HG02798 (cell line): ENCODE measurements at regions not wholly inside any gene's neighbourhood (a gene's known extent, or its start where the extent isn't known, plus 50 kb on each side); places are given as distances from the start of the nearest gene placed in this dataset.
A peak's percentile ranks its signal among the peaks of the same experiment; 100 is the strongest.
"Not testable (repeated sequence)": the region's sequence is repeated elsewhere in the genome, so short reads cannot be mapped to it uniquely, and the experiment has no call there.

Experiments used
- ATAC-seq: cut with Tn5 transposase; IDR thresholded peaks from one replicate; pipeline ENCODE4 v1.9.1; 2021; ENCODE audit warnings: mild to moderate bottlenecking; ENCODE audit not compliant: unreplicated experiment, poor library complexity

DNA sequence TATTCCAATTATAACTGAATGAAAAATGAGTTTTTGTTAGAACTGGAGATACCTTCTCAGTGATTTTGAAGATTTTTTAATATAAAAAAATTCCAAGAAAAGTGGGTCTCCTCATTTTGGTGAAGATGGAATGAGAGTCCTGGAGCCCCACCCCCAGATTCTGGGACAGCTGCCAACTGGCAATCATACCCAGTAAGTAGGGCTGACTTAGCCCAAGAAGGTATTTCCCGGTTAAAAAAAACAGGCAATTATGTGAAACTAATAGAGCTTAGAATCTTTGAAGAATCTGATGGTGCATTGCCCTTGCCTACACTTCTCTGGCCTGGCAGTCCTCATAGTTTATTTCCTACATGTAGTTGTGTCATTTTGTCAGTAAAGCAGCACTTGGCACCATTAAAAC is 52.8 kb upstream of the VWDE start:
- ATAC-seq = no peak

DNA sequence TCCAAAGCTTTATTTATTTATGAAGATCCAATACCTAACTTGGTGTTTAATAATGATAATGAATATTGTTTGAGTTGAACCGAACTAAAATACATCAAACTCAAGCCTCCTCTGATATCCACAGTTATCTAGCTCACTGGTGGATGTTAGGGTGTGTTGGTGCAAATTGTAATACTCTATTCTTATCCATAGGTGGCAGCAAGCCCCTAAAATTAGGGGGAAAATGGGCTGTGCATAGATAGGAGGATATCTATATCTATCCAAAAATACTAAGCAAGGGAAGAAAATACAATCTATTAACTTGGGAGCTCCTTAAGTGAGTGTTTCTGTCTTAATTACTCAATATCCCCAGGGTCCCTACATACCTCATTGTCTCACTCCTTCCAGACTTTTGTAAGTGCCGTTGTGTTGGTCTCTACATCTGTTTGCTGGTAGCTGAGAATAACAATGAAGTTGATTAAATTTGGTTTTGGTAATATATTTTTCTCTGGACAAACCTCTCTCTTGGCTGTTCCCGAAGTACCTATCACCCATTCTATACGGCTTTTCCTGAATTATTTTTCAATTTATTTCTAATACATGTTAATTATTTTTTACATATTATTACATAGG is 55.0 kb upstream of the VWDE start:
- ATAC-seq = peak; percentile 98

GRCh38 chr7:12467837-12468236 is 64.2 kb upstream of the VWDE start:
- no peak for ATAC-seq

DNA sequence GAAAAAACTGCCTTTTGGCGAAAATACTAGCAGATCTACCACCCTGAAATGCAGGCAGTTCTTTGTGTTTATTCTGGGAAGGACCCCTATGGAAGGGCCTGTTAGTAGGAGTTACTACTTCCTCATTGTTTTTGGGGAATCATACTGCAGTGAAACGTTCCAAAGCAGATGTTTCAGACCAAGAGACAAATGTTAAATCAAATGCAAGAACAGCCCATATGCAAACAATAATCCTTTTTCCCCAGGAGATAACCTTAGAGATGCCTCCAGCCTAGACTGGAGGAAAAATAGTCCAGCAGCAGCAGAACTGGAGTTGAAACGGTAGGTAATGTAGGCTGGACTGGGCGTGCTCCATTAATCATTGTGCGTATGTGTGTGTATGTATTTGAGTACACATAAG is 65.9 kb upstream of the VWDE start:
- ATAC-seq = no peak

DNA sequence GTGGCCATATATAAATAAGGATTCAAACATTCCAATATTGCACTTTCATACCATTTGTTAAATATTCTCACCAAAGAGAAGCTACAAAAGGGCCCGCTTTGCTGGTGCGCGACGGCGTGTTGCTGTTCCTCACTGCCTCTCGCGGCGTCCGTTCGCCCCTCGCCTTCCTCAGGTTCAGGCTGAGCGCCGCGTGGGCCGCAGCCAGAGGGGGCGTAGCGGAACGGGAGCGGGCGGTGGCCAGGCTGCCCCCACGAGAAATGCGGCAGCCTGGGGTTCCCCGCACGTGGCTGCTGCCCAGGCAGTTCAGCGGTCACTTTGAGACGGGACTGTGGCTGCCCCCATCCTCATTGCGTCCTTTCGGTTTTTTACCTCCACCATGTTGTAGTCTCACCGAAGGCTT is 67.3 kb upstream of the VWDE start:
- ATAC-seq = no peak

- ATAC-seq = no peak
These were observed 70.4 kb upstream of the VWDE start for GRCh38 chr7:12474035-12474434.

- no peak for ATAC-seq
These were observed 71.8 kb upstream of the VWDE start for GRCh38 chr7:12475362-12476063.

DNA sequence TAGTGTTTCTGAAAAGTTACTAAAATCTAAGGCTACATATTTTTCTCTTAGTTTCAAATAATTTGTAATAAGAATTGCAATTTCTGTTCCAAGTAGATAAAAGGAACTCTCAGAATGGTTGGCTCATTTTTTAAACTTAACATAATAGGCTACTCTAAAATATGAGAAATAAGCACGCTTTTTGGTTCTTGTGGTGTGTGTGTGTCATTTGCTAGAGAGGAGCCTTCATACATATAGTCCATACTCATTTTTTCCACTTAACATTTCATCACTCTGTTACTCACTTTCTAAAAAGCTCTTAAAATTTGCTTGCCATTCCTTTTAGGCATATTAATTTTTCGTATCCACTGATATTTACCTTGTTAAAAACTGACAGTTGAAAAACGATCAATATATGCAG is 74.0 kb upstream of the VWDE start:
- no peak for ATAC-seq

- ATAC-seq = peak; percentile 91
These were observed 78.1 kb upstream of the VWDE start for GRCh38 chr7:12481722-12482121.

GRCh38 chr7:12485845-12486244 is 82.2 kb upstream of the VWDE start:
- ATAC-seq = no peak

DNA sequence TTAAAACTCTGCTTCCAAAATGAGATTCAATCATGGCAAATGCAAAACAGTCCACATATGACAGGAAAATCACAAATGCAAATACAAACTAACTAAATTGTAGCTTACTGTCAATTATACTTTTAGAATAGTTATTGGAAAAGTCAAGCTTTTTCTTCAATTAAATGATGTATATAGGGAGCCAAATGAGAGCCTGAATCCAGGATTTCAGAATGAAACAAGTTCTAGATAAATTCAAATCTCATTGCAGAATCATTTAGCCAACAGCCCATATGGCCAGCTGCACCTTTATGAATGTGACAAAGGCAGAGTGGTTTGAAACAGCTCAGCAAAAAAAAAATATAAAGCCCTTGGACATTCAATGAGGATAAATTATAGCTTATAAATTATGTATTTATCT is 82.2 kb upstream of the SCIN start:
- ATAC-seq = no peak

DNA sequence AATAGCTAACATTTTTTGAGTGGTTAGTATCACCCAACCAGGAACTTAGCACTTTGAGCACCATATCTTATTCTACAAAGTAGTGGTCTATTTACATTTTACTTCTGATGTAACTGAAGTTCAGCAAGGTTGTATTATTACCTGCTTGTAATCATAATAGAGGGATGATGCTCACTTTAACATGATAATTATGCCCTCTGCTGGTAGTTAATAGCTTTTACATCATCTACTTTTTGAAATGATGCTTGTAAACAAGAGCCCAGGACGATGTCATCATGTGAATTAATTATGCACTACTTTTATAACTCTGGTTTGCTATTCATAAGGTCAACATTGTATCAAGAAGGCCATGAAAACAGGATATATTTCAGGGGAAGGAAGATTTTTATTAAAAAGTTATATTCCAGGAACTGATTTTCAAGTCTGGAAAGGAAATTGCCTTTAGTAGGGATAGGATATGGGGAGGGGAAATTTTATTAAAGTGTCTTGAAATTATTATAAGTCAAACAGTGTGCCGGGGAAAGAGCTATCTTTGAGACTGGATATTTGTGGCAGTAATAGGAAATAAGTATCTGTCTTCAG is 80.3 kb upstream of the SCIN start:
- peak; percentile 71 for ATAC-seq

DNA sequence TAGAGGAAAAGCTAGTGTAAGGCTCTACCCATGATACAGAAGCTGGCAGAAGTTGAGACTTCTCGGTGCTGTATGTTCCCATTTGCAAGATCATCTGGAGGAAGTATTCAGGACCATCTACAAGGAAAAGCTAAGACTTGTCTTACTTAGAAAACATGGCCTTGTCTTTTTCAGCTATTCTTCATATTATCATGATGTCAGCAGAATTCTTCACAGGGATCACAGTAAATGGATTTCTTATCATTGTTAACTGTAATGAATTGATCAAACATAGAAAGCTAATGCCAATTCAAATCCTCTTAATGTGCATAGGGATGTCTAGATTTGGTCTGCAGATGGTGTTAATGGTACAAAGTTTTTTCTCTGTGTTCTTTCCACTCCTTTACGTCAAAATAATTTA is 79.6 kb upstream of the SCIN start:
- no peak for ATAC-seq

- ATAC-seq = no peak
These were observed 79.0 kb upstream of the SCIN start for GRCh38 chr7:12491526-12491925.

- ATAC-seq = no peak
These were observed 77.1 kb upstream of the SCIN start for GRCh38 chr7:12493407-12493806.

- no peak for ATAC-seq
These were observed 76.4 kb upstream of the SCIN start for GRCh38 chr7:12493863-12494686.

DNA sequence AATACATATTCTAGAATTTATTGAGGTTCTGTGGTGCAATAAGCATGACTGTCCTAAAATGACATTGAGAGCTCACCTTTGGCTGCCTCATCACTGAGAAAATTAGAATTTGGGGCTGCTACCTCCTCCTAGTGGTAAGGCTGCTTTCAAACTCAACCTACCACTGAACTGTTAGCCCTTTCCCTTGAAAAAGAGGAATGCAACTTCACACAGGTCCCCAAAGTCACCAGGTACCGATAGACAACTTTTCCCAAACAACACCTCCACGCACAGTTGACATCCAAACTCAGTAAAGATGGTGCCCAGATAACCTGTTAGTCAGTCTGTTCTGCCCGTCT is 75.9 kb upstream of the SCIN start:
- ATAC-seq = no peak

- not testable (repeated sequence) for ATAC-seq
These were observed 73.4 kb upstream of the SCIN start for GRCh38 chr7:12496901-12497674.

- peak; percentile 69 for ATAC-seq
These were observed 66.4 kb upstream of the SCIN start for GRCh38 chr7:12504149-12504548.

DNA sequence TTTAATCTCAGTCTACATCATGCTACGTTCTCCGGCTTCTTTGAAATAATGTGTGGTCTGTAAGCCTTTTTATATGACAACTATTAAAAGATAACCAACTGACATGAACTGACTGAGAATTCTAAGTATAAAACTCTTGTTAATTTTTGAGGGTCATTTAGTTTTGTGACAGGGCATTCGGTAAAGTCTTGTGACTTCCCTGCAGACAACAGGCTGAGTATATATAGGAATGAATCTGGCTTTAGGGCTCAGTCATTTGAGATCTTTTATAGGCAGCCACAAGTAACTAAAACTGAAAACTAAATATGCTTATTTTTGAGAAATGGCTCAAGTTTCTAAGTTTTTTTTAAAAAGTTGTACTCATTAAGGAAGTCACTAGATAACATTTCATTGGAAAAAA is 62.5 kb upstream of the SCIN start:
- ATAC-seq = no peak

- ATAC-seq = no peak
These were observed 62.0 kb upstream of the SCIN start for GRCh38 chr7:12508554-12508953.
